Keratinocyte (primary cell): ENCODE measurements at regions not wholly inside any gene's neighbourhood (a gene's known extent, or its start where the extent isn't known, plus 50 kb on each side); places are given as distances from the start of the nearest gene placed in this dataset.

Experiments used
- DNase-seq: peaks from one replicate; pipeline ENCODE4 v3.0.0-alpha.2; 2011; ENCODE audit warnings: low read depth, missing footprints, low spot score
- FAIRE-seq: peaks from 2 replicates; lab custom pipeline; 2011; peaks lifted over from hg19 to GRCh38; lab: Jason Lieb, UNC
- H2AFZ ChIP-seq: 2 replicates; pipeline ENCODE4 v1.6.0; 2012; ENCODE audit warnings: low read length, control low read depth, inconsistent platforms; ENCODE audit not compliant: control insufficient read depth
- H3K27ac ChIP-seq: 2 replicates; pipeline ENCODE4 v1.5.1; 2011; ENCODE audit warnings: low read length; ENCODE audit not compliant: control insufficient read depth, insufficient read depth
- H3K27me3 ChIP-seq: 3 replicates; pipeline ENCODE4 v1.6.0; 2011; ENCODE audit warnings: low read length; ENCODE audit not compliant: control insufficient read depth, insufficient read depth; ENCODE audit errors: extremely low read depth
- H3K36me3 ChIP-seq, 2 experiments: 2 replicates in 1 of 2; 3 replicates in 1 of 2; pipeline ENCODE4 v1.5.1; 2011; ENCODE audit warnings: low read length in 2 of 2, mild to moderate bottlenecking in 1 of 2; ENCODE audit not compliant: control insufficient read depth in 2 of 2, insufficient read depth in 2 of 2; ENCODE audit errors: extremely low read depth in 1 of 2
- H3K4me1 ChIP-seq: 3 replicates; pipeline ENCODE4 v1.5.1; 2011; ENCODE audit warnings: low read length; ENCODE audit not compliant: control insufficient read depth, insufficient read depth; ENCODE audit errors: extremely low read depth
- H3K4me2 ChIP-seq: 3 replicates; pipeline ENCODE4 v1.6.0; 2011; ENCODE audit warnings: low read depth, low read length; ENCODE audit not compliant: control insufficient read depth, insufficient read depth; ENCODE audit errors: extremely low read depth
- H3K4me3 ChIP-seq, 3 experiments: fragments of 200-600 bp in 1 of 3; sonication (generic) in 1 of 3; 2 replicates in 2 of 3; 3 replicates in 1 of 3; pipeline ENCODE4 v1.5.1; 2011 to 2016; ENCODE audit warnings: low read length in 3 of 3, mild to moderate bottlenecking in 3 of 3, control low read depth in 2 of 3, inconsistent platforms in 1 of 3, low read depth in 1 of 3, mixed read lengths in 1 of 3, mixed run types in 1 of 3, moderate library complexity in 1 of 3; ENCODE audit not compliant: control insufficient read depth in 2 of 3, insufficient read depth in 2 of 3; ENCODE audit errors: extremely low read depth in 1 of 3
- H3K79me2 ChIP-seq: 2 replicates; pipeline ENCODE4 v1.6.0; 2012; ENCODE audit warnings: low read length; ENCODE audit not compliant: control insufficient read depth, insufficient read depth
- H3K9ac ChIP-seq: 3 replicates; pipeline ENCODE4 v1.6.0; 2011; ENCODE audit warnings: low read length; ENCODE audit not compliant: control insufficient read depth, insufficient read depth; ENCODE audit errors: extremely low read depth
- H3K9me1 ChIP-seq: 3 replicates; pipeline ENCODE4 v1.6.0; 2011; ENCODE audit warnings: low read length; ENCODE audit not compliant: control insufficient read depth, insufficient read depth; ENCODE audit errors: extremely low read depth
- H3K9me3 ChIP-seq: 2 replicates; pipeline ENCODE4 v1.5.1; 2012; ENCODE audit warnings: low read depth, low read length; ENCODE audit not compliant: control insufficient read depth
- H4K20me1 ChIP-seq: 3 replicates; pipeline ENCODE4 v1.6.0; 2011; ENCODE audit warnings: low read length; ENCODE audit not compliant: control insufficient read depth, insufficient read depth; ENCODE audit errors: extremely low read depth
- EZH2 ChIP-seq: IDR thresholded peaks from one replicate; pipeline ENCODE4 v1.6.1; 2012; ENCODE audit warnings: inconsistent platforms, mild to moderate bottlenecking, low read length, moderate library complexity
- dilution Hi-C: fragments of 300-500 bp; cut with MboI; formaldehyde crosslinking; loops from one replicate; pipeline ENCODE4 v1.7.0; 2020; ENCODE audit warnings: low sequenced_read_pairs; ENCODE audit not compliant: extremely low pct_ligation_motif_present
- TF ChIP-seq, protein P1 (sequence below), 3 experiments: IDR thresholded peaks in 1 of 3; conservative IDR thresholded peaks in 1 of 3; optimal IDR thresholded peaks in 1 of 3; 2 replicates in 2 of 3; 3 replicates in 1 of 3; pipeline versions ENCODE3 to v1.5.1; 2011; ENCODE audit warnings: low read length in 3 of 3, mild to moderate bottlenecking in 3 of 3, moderate library complexity in 2 of 3, control low read depth in 1 of 3, inconsistent platforms in 1 of 3; ENCODE audit not compliant: insufficient read depth in 2 of 3; ENCODE audit errors: extremely low read depth in 1 of 3

- no peak for FAIRE-seq
- H3K4me2 ChIP-seq = no peak overlapping the region
Observed at GRCh38 chr3:195012571-195012970, 258.4 kb downstream of the XXYLT1 start.

DNA sequence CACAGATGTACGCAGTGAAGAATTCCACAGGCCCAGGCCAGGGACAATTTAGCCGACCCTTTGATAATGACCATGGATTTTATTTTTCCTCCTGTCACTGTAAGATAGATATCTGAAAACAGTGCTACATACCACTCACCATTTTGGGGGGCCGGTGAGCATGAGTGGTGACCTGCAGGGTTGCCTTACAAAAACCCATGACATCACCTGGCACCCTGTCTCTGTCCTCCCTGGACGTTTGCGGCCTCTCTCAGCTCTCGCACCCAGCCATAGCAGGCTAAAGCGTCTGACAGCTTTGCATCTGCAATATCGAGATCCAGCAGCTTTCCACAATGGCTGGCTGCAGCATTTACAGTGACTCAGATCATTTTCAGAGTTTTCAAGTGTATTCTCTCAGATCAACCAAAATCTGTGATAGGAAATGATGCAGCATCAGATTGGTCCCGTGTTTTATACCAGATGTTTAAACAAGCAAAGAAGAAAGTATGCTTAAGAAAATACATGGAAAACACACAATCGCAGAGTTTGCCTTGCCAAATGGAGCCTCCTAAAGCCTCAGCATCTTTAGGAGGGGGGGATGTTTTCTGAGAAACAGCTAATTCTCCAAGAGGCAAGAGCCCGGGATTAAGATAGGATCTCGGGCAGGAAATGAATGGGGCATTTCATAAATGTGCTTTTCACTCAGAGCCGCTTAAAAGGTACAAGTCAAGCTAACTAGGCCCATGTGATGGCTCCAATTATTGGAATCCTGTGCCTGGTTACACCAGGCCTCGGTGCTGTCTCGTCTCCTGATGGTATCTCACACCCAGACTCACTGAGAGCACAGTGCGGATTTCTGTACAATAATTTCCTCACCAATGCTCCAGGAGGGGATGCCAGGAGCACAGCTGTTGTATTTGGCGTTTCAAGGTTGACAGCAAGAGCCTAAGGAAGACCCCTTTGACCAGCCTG, 257.3 kb downstream of the XXYLT1 start:
- Histone ChIP-seq H3K9ac (no peak overlapping the region), H3K36me3 (no peaks in the 10 kb centered on the region), H3K4me2 (no peak overlapping the region), H3K4me3 (no peak overlapping the region), H3K4me1 (peaks cover 5% of the 10 kb centered on the region), H3K79me2 (no peaks in the 10 kb centered on the region), H4K20me1 (no peaks in the 10 kb centered on the region), H2AFZ (no peak overlapping the region), H3K9me3 (no peaks in the 10 kb centered on the region), H3K27ac (no peak overlapping the region), H3K9me1 (no peaks in the 10 kb centered on the region), H3K27me3 (peaks cover 12% of the 10 kb centered on the region)
- TF ChIP-seq, protein P1, sequence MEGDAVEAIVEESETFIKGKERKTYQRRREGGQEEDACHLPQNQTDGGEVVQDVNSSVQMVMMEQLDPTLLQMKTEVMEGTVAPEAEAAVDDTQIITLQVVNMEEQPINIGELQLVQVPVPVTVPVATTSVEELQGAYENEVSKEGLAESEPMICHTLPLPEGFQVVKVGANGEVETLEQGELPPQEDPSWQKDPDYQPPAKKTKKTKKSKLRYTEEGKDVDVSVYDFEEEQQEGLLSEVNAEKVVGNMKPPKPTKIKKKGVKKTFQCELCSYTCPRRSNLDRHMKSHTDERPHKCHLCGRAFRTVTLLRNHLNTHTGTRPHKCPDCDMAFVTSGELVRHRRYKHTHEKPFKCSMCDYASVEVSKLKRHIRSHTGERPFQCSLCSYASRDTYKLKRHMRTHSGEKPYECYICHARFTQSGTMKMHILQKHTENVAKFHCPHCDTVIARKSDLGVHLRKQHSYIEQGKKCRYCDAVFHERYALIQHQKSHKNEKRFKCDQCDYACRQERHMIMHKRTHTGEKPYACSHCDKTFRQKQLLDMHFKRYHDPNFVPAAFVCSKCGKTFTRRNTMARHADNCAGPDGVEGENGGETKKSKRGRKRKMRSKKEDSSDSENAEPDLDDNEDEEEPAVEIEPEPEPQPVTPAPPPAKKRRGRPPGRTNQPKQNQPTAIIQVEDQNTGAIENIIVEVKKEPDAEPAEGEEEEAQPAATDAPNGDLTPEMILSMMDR (optimal IDR thresholded peaks at IDR 0.05 in 1 of 3, IDR thresholded peaks at IDR 0.05 in 1 of 3, conservative IDR thresholded peaks at IDR 0.05 in 1 of 3; ENCODE audit: extremely low read depth in 1 of 3, insufficient read depth in 2 of 3, low read length in 3 of 3) = no peak
- TF ChIP-seq EZH2 = no peak
- dilution Hi-C loops = no loop called here
- FAIRE-seq (no peak), DNase-seq (no peak)

More at GRCh38 chr3:195012571-195012970, 258.4 kb downstream of the XXYLT1 start:
- Histone ChIP-seq H3K9me3 (no peaks in the 10 kb centered on the region), H3K4me1 (peaks cover 5% of the 10 kb centered on the region), H3K4me3 (no peak overlapping the region), H3K27ac (no peak overlapping the region), H3K27me3 (peaks cover 10% of the 10 kb centered on the region), H3K9me1 (no peaks in the 10 kb centered on the region), H4K20me1 (no peaks in the 10 kb centered on the region), H3K79me2 (no peaks in the 10 kb centered on the region), H3K36me3 (no peaks in the 10 kb centered on the region), H2AFZ (no peak overlapping the region), H3K9ac (no peak overlapping the region)
- TF ChIP-seq, protein P1 (optimal IDR thresholded peaks at IDR 0.05 in 1 of 3, IDR thresholded peaks at IDR 0.05 in 1 of 3, conservative IDR thresholded peaks at IDR 0.05 in 1 of 3; ENCODE audit: extremely low read depth in 1 of 3, insufficient read depth in 2 of 3, low read length in 3 of 3) = no peak
- TF ChIP-seq EZH2 = no peak
- DNase-seq = no peak
- dilution Hi-C loops = no loop called here
